ENCODE measurements at regions not wholly inside any gene's neighbourhood (a gene's known extent, or its start where the extent isn't known, plus 50 kb on each side); places are given as distances from the start of the nearest gene placed in this dataset.

DNA sequence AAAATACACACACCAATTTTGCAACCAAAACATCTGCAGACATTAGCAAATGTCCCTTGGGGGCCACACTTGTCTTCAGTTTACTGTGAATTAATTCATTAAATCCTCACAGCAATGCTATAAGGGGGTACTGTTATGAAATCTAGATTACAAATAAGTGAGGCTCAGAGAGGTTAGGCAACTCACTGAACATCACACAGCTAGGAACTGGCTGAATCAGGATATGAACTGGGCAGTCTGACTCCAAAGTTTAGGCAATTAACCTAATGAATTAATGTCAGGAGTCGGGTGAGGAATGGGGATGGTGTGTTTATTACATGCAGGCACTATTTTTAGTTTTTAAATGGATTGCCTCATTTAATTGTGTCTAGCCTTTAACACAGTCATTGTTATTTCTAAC lies 305.7 kb upstream of the XYLT1 start:
- no peak for TF ChIP-seq GATA2 (IDR thresholded peaks at IDR 0.05; ENCODE audit: low read depth, low read length)
- TF ChIP-seq GATA3 (IDR thresholded peaks at IDR 0.05; ENCODE audit: low read depth, low read length) = no peak

DNA sequence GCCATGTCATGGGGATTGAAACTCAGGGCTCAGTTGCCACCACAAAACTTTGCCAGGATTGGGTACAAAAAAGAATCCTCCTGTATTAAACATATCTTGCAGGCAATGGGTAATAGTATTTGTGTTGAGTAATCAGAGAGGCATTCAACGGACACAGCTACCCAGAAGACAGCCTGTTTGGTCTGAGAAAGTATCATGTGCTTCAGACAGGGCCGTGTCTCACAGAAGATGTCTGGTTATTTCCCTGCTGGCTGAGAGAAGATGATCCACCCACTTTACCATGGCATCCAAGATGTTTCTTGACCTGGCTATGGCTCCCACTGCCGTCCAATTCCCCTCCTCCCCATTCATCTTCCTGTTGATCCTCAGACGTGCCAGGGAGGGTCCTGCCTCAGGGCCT lies 304.3 kb upstream of the XYLT1 start:
- TF ChIP-seq GATA2 (IDR thresholded peaks at IDR 0.05; ENCODE audit: low read depth, low read length) (no peak), GATA3 (IDR thresholded peaks at IDR 0.05; ENCODE audit: low read depth, low read length) (no peak)

DNA sequence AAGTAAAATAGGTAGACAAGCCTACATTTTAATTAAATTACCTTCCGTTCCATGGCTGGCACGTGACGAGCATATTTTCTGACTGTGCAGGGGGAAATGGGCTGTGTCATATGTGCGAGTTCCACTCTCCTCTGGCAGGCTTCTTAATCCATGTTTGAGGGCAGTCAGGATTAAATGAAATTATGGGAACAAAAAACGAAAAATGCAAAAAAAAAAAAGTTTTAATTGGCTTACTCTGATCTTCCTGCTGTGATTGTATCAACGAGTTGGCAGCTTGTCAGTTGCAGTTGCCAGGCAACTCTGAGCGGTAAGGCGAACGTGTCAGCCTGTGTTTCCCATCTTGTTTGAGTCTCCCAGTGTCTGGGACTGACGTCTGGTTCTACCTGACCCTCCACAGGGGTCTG lies 302.9 kb upstream of the XYLT1 start:
- no peak for TF ChIP-seq GATA3 (IDR thresholded peaks at IDR 0.05; ENCODE audit: low read depth, low read length)
- TF ChIP-seq GATA2 (IDR thresholded peaks at IDR 0.05; ENCODE audit: low read depth, low read length) = peak; percentile 89

DNA sequence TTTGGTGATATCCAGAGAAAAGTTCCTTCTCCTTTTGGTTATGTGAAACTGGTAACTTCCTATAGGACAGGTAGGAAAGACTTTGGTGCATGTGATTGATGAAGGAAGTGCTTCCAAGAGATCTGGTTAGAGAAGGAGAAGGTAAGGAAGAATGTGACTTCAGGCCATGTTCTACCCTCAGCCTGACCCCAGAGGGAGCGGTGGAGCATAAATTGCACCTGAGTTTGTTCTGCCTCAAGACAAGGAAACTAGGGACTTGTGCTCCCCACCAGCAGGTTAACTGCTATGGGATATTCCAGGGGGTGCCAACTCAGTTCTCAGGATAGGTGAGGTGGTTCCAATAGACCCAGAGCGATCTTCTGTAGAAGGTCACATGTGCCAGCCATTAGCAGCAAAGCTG lies 299.3 kb upstream of the XYLT1 start:
- TF ChIP-seq GATA3 (IDR thresholded peaks at IDR 0.05; ENCODE audit: low read depth, low read length) (no peak), GATA2 (IDR thresholded peaks at IDR 0.05; ENCODE audit: low read depth, low read length) (no peak)

DNA sequence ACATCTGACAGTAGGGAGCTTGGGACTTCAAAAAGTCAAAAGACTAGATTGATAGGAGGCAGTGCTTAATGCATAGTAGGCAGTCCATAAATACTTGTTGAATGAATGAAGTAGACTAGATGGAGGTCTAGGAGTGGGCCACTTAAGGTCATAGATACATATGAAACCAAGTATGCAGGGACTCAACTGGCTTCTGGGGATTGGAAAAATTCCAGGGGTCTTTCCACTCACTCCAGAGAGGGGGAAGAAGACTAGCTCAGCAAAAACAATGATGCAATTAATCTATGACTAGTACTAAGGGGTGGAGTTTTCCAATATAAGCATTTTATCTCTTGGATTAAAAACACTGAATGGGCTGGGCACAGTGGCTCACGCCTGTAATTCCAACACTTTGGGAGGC lies 298.3 kb upstream of the XYLT1 start:
- no peak for TF ChIP-seq GATA2 (IDR thresholded peaks at IDR 0.05; ENCODE audit: low read depth, low read length)
- TF ChIP-seq GATA3 (IDR thresholded peaks at IDR 0.05; ENCODE audit: low read depth, low read length) = no peak

DNA sequence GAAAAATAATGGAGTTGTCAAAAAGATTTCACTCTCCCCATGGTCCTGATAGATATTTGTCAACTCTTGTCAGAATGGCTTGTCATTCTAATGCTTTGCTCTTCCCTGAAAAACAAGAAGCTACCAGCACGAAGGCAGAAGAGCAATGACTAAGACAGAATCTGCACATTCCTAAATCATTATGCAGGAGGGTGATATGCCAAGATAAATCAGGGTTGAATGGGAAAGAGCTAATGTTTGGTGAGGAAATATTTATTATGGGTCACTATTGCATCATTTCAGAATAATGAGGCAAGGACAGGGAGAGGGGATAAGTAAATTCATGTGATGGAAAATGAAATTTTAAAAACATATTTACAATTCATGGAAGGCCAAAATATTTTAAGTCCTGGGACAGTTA lies 297.5 kb upstream of the XYLT1 start:
- TF ChIP-seq GATA3 (IDR thresholded peaks at IDR 0.05; ENCODE audit: low read depth, low read length) (no peak), GATA2 (IDR thresholded peaks at IDR 0.05; ENCODE audit: low read depth, low read length) (no peak)

DNA sequence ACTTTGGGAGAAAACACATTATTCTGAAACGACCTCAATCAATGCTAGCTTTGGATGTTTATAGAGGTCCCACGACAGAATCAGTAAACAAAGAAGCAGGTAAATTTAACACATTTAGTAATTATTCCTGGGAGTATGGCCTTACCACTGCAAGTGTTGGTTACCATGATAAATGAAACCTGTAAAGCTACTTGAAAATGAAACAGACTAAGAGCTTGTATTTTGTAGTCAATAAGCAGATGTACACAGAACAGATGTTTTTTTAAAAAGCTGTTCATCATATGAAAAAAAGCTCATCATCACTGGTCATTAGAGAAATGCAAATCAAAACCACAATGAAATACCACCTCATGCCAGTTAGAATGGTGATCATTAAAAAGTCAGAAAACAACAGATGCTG lies 295.3 kb upstream of the XYLT1 start:
- TF ChIP-seq GATA3 (IDR thresholded peaks at IDR 0.05; ENCODE audit: low read depth, low read length) (no peak), GATA2 (IDR thresholded peaks at IDR 0.05; ENCODE audit: low read depth, low read length) (no peak)

DNA sequence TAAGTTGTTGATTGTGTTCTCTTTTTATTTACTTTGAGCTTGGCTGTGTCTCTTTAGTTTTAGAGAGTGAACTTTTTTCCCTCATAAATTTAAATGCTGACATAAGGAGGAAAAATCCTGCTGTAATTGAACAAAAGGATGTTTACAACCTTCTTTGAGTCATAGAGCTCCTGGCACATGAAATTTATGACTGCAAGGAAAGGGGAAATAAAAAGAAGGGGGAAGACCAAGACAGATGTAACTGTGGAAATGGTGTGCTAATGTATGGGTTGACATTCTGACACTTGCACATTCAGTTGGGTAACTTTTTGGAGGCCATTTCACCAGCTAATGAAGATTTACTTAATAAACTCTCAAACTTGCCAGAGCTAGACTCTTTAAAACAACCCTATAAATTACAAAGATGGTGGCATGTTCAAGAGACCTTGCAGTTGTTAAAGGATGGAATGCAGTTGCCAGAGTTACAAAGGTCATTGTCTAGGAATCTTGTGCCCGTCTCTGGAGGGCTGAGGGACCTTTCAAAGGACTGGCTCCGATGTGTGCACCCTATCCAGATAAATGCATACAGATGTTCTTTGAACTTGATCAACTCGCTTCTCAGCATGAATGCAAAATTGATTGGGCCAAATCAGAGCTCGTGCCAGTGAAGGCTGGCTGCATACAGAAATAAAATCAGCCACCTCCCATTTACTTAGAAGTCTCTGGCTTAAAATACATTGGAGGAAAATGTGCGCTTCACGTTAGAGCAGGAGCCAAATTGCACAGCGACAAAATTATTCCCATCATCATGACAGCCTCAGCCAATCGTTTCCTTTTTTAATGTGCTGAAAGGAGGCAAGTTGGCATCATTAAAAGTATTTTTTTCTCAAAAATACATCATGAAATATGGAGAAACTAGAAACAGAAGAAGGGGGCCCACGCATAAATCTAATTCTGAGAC lies 289.0 kb upstream of the XYLT1 start:
- TF ChIP-seq GATA2 (IDR thresholded peaks at IDR 0.05; ENCODE audit: low read depth, low read length) (no peak), GATA3 (IDR thresholded peaks at IDR 0.05; ENCODE audit: low read depth, low read length) (no peak)

DNA sequence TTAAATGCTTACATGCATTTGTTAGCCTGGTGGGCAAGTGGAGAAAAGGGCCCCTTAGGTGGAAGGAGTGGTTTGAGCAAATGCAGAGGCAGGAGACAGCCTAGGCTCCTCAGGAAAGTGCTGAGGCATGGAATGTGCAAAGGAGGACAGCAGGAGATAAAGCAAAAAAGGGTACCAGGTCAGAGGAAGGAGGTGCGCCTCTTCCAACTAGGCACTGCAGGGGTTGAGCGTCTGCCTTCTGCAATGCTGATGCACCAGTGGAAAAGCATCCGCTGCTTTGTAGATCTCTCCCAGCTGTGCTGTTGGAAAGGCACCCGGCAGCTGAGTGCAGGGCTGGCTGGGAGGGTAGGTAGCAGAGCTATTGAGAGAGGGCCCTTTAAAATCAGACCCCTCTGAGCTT lies 287.0 kb upstream of the XYLT1 start:
- TF ChIP-seq GATA3 (IDR thresholded peaks at IDR 0.05; ENCODE audit: low read depth, low read length) (no peak), GATA2 (IDR thresholded peaks at IDR 0.05; ENCODE audit: low read depth, low read length) (no peak)

DNA sequence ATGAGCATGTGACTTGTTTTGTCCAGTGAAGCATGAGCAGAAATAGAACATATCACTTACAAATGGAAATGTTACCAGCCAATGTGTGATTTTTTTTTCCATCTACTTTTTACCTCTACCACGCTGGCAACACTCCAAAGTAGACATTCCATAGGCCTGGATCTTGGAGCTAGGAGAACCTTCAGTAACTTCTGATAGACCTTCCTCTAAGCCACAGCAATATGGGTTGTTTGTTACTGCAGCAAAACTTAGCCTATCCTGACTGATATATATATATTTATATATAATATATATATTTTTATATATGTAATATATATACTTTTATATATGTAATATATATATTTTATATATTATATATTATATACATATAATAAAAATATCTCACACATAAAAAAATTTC lies 284.4 kb upstream of the XYLT1 start:
- TF ChIP-seq GATA2 (IDR thresholded peaks at IDR 0.05; ENCODE audit: low read depth, low read length) = no peak
- TF ChIP-seq GATA3 (IDR thresholded peaks at IDR 0.05; ENCODE audit: low read depth, low read length) = no peak

DNA sequence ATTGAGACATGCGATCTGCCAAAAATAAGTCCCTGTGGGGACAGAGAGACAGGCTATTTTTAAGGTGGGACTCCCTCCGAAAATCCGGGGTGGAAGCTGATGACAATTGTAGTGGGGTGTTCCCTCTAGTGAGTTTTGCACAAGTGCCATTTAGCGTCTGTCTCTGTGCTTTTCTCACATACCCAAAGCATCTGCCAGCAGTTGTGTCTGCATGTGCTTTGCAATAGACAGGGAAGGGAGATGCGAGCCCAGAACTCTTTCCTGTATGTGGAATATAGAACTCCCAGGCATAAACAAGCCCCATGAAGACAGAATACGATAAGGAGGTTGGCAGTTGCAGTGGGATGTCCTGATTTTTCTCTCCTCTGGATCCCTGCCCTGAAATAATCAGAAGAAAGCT lies 282.7 kb upstream of the XYLT1 start:
- no peak for TF ChIP-seq GATA2 (IDR thresholded peaks at IDR 0.05; ENCODE audit: low read depth, low read length)
- TF ChIP-seq GATA3 (IDR thresholded peaks at IDR 0.05; ENCODE audit: low read depth, low read length) = no peak

DNA sequence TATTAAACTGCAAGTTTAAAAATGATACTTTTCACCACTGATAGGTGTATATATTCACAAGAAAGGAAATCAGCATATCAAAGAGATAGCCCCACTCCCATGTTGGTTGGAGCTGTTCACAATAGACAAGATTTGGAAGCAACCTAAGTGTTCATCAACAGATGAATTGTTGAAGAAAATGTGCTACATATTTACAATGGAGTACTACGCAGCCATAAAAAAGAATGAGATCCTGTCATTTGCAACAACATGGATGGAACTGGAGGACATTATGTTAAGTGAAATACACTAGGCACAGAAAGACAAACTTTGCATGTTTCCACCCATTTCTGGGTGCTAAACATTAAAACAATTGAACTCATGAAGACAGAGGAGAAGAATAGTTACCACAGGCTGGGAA lies 278.9 kb upstream of the XYLT1 start:
- TF ChIP-seq GATA2 (IDR thresholded peaks at IDR 0.05; ENCODE audit: low read depth, low read length) (no peak), GATA3 (IDR thresholded peaks at IDR 0.05; ENCODE audit: low read depth, low read length) (no peak)

DNA sequence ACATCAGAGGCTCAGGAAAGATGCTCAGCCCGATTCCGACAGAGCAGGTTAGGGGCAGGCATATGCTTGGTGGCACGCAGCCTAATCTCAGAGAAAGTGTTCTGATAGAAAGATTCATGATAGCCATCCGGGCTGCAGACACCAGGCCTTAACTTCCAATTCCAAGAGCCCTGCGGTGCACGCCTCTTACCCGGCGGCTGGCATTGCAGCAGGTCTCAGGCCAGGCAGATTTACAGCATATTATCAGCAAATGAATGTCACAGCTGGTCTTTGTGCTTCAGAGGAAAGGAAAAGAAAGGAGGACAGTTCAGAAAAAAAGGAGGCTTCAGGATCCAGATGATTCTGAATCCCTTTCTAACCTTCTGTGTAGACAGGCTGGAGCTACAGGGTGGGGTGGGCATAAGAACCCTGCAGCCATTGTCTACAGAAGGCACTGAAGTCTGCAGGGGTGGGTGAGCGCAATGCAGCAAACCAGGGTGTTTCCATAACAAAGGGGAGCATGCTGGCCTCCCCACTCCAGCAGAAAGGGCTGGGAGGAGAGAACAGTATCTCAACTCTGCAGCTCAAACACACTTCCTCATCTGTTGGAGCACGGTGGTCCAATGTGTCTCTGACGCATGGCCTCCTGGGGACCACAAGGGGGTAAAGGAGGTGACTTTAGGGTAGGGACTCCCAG lies 277.4 kb upstream of the XYLT1 start:
- TF ChIP-seq GATA3 (IDR thresholded peaks at IDR 0.05; ENCODE audit: low read depth, low read length) = no peak
- TF ChIP-seq GATA2 (IDR thresholded peaks at IDR 0.05; ENCODE audit: low read depth, low read length) = peak; percentile 88

DNA sequence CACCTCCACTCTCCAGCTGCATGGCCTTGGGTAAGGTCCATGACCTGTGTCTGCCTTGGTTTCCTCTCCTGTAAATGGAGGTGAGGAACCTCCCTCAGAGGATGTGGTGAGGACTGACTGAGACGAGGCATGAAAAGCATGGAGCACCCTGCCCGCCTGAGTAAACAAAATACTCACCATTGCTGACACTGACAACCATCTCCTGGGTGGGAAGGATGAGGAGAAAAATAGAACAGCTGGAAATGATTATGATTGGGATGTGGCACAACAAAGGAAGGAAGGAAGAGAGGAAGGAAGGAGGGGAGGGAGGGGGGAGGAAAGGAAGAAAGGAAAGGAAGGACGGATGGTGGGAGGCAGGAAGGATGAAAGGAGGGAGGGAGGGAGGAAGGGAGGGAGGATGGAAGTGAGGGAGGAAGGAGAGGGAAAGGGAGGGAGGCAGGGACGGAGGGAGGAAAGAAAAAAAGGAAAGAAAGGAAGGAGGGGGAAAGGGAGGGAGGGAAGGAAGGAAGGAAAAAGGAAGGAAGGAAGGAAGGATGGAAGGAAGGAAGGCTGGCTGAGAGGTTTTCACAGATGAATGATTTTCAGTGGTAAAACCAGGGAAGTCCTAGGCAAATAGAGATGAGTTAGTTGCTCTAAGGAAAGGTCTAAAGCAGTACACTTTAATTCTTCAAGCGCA lies 276.5 kb upstream of the XYLT1 start:
- TF ChIP-seq GATA3 (IDR thresholded peaks at IDR 0.05; ENCODE audit: low read depth, low read length) = no peak
- TF ChIP-seq GATA2 (IDR thresholded peaks at IDR 0.05; ENCODE audit: low read depth, low read length) = no peak
